Prostate gland (tissue), 2 donors: ENCODE measurements at regions not wholly inside any gene's neighbourhood (a gene's known extent, or its start where the extent isn't known, plus 50 kb on each side); places are given as distances from the start of the nearest gene placed in this dataset.

Source experiments
- CTCF ChIP-seq, 4 experiments: fragments of 200-600 bp in 2 of 4; fragments of 450-650 bp in 2 of 4; sonication (generic) in 2 of 4; IDR thresholded peaks; 1 replicate in 3 of 4; 2 replicates in 1 of 4; pipeline ENCODE4 v1.5.1; 2016 to 2019; ENCODE audit warnings: antibody characterized with exemption in 4 of 4, mild to moderate bottlenecking in 2 of 4, moderate library complexity in 2 of 4
- POLR2A ChIP-seq: fragments of 450-650 bp; IDR thresholded peaks from one replicate; pipeline ENCODE4 v1.6.1; 2016; ENCODE audit warnings: antibody characterized with exemption, mild to moderate bottlenecking
- POLR2AphosphoS5 ChIP-seq: sonication (generic); formaldehyde crosslinking; IDR thresholded peaks from one replicate; pipeline ENCODE4 v1.6.1; 2017; ENCODE audit warnings: antibody characterized with exemption

GRCh38 chr14:100432652-100433427, 109.7 kb downstream of the SLC25A47 start:
- no peak for TF ChIP-seq POLR2AphosphoS5
- no peak for TF ChIP-seq CTCF (IDR thresholded peaks at IDR 0.05)
- TF ChIP-seq POLR2A = no peak
